ENCODE measurements at regions not wholly inside any gene's neighbourhood (a gene's known extent, or its start where the extent isn't known, plus 50 kb on each side); places are given as distances from the start of the nearest gene placed in this dataset.
A peak's percentile ranks its signal among the peaks of the same experiment; 100 is the strongest.

- no peak for DNase-seq
Measured at GRCh38 chr12:68449196-68449595, 117.0 kb upstream of the MDM1 start.

- no peak for DNase-seq
Measured at GRCh38 chr12:68450947-68451260, 118.7 kb upstream of the MDM1 start.

GRCh38 chr12:68451261-68452077 lies 119.3 kb upstream of the MDM1 start:
- peak in 9 of 51 donors; percentile 0 to 46 (median 7) for DNase-seq

- DNase-seq: no peak
Measured at GRCh38 chr12:68452078-68452715, 120.0 kb upstream of the MDM1 start.

- no peak for DNase-seq
Measured at GRCh38 chr12:68453278-68453677, 121.1 kb upstream of the MDM1 start.

GRCh38 chr12:68453876-68454275 lies 121.7 kb upstream of the MDM1 start:
- DNase-seq: no peak

GRCh38 chr12:68454892-68455291 lies 122.7 kb upstream of the MDM1 start:
- no peak for DNase-seq

GRCh38 chr12:68455691-68456345 lies 123.7 kb upstream of the MDM1 start:
- DNase-seq: no peak

GRCh38 chr12:68458866-68459265 lies 126.7 kb upstream of the MDM1 start:
- no peak for DNase-seq

- no peak for DNase-seq
Measured at GRCh38 chr12:68460236-68460635, 128.1 kb upstream of the MDM1 start.

- DNase-seq: no peak
Measured at GRCh38 chr12:68461645-68462044, 129.5 kb upstream of the MDM1 start.

- no peak for DNase-seq
Measured at GRCh38 chr12:68462803-68463202, 130.6 kb upstream of the MDM1 start.

- DNase-seq: no peak
Measured at GRCh38 chr12:68465227-68465626, 133.1 kb upstream of the MDM1 start.

- no peak for DNase-seq
Measured at GRCh38 chr12:68467514-68467913, 135.4 kb upstream of the MDM1 start.

GRCh38 chr12:68468036-68468435 lies 135.9 kb upstream of the MDM1 start:
- DNase-seq: no peak

- no peak for DNase-seq
Measured at GRCh38 chr12:68469113-68469512, 137.0 kb upstream of the MDM1 start.

GRCh38 chr12:68470664-68471328 lies 138.6 kb upstream of the MDM1 start:
- no peak for DNase-seq

- DNase-seq: no peak
Measured at GRCh38 chr12:68474467-68475204, 136.1 kb upstream of the RAP1B start.

- DNase-seq: no peak
Measured at GRCh38 chr12:68476794-68477193, 133.9 kb upstream of the RAP1B start.

GRCh38 chr12:68477261-68477772 lies 133.4 kb upstream of the RAP1B start:
- DNase-seq: no peak

- DNase-seq: no peak
Measured at GRCh38 chr12:68477906-68478305, 132.8 kb upstream of the RAP1B start.
